ENCODE measurements at regions not wholly inside any gene's neighbourhood (a gene's known extent, or its start where the extent isn't known, plus 50 kb on each side); places are given as distances from the start of the nearest gene placed in this dataset.
A peak's percentile ranks its signal among the peaks of the same experiment; 100 is the strongest.

DNA sequence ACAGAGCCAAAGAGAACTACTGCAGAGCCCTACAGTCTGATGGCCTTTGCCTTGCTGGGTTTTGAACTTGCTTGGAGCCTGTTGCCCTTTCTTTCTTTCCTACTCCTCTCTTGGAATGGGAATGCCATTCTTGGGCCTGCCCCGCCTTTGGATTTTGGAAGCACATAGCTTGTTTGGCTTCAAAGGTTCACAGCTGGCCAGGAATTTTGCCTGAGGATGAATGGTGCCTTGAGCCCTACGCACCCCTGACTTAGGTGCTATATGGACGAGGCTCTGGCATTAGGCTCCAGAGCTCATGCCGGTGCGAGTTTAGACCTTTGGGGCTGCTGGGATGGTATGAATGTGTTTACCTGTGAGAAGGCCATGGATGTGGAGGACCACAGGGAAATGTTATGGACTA lies 663.3 kb upstream of the HS6ST1 start:
- TF ChIP-seq, protein P1, sequence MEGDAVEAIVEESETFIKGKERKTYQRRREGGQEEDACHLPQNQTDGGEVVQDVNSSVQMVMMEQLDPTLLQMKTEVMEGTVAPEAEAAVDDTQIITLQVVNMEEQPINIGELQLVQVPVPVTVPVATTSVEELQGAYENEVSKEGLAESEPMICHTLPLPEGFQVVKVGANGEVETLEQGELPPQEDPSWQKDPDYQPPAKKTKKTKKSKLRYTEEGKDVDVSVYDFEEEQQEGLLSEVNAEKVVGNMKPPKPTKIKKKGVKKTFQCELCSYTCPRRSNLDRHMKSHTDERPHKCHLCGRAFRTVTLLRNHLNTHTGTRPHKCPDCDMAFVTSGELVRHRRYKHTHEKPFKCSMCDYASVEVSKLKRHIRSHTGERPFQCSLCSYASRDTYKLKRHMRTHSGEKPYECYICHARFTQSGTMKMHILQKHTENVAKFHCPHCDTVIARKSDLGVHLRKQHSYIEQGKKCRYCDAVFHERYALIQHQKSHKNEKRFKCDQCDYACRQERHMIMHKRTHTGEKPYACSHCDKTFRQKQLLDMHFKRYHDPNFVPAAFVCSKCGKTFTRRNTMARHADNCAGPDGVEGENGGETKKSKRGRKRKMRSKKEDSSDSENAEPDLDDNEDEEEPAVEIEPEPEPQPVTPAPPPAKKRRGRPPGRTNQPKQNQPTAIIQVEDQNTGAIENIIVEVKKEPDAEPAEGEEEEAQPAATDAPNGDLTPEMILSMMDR (IDR thresholded peaks at IDR 0.05): no peak
- TF ChIP-seq POLR2A (IDR thresholded peaks at IDR 0.05): no peak
- H3K9me3 ChIP-seq: no peaks in the 10 kb centered on the region
- no peak for DNase-seq
- no peak for ATAC-seq
- no peak overlapping the region for H3K4me3 ChIP-seq
- no peaks in the 10 kb centered on the region for H3K27me3 ChIP-seq
- peaks cover 19% of the 10 kb centered on the region for H3K4me1 ChIP-seq
- intact Hi-C loops (cut with DNase I): no loop called here
- WGBS, 2 donors: 75 to 92% methylated on average over 5 of the region's 5 CpGs
- no peaks in the 10 kb centered on the region for H3K36me3 ChIP-seq (replicated peaks in 1 of 2; ENCODE audit: insufficient read depth in 1 of 2, low read depth in 2 of 2)
- no peak overlapping the region for H3K27ac ChIP-seq

DNA sequence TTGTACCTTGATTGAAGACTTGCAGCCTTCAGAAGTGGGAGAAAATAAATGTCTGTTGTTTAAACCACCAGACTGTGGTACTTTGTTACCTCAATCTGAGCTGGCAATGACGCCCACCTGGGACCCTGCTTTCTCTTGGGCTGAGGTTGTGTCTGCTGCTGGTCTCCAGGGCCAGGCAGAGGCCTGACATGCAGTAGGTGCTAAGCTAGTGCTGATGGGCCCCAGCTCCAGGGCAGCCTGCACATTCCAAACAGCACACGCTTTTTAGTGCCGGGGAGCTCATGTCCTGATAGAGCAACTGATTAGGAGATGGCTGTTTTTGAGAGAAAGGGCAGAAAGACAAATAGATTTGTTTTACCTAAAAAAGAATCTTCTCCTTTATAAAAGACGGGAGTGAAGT lies 664.0 kb upstream of the HS6ST1 start:
- Histone ChIP-seq H3K27me3 (no peaks in the 10 kb centered on the region), H3K27ac (no peak overlapping the region), H3K4me1 (peaks cover 26% of the 10 kb centered on the region), H3K4me3 (no peak overlapping the region), H3K36me3 (replicated peaks in 1 of 2; ENCODE audit: insufficient read depth in 1 of 2, low read depth in 2 of 2) (no peaks in the 10 kb centered on the region), H3K9me3 (no peaks in the 10 kb centered on the region)
- DNase-seq: no peak
- intact Hi-C loops (cut with DNase I): no loop called here
- 90 to 94% methylated on average over 4 of the region's 4 CpGs for WGBS, 2 donors
- TF ChIP-seq POLR2A (IDR thresholded peaks at IDR 0.05): no peak
- TF ChIP-seq, protein P1 (IDR thresholded peaks at IDR 0.05): no peak
- no peak for ATAC-seq

GRCh38 chr2:128983094-128983493 lies 664.4 kb upstream of the HS6ST1 start:
- H3K27me3 ChIP-seq: no peaks in the 10 kb centered on the region
- ATAC-seq: no peak
- no peaks in the 10 kb centered on the region for H3K9me3 ChIP-seq
- 10 to 25% methylated on average over 2 of the region's 2 CpGs for WGBS, 2 donors
- no peak overlapping the region for H3K4me3 ChIP-seq
- H3K36me3 ChIP-seq (replicated peaks in 1 of 2; ENCODE audit: insufficient read depth in 1 of 2, low read depth in 2 of 2): no peaks in the 10 kb centered on the region
- DNase-seq: no peak
- H3K27ac ChIP-seq: no peak overlapping the region
- intact Hi-C loops (cut with DNase I): no loop called here
- TF ChIP-seq, protein P1 (IDR thresholded peaks at IDR 0.05): no peak
- no peak for TF ChIP-seq POLR2A (IDR thresholded peaks at IDR 0.05)
- H3K4me1 ChIP-seq: peaks cover 30% of the 10 kb centered on the region

- intact Hi-C loops (cut with DNase I): no loop called here
- no peak overlapping the region for H3K4me3 ChIP-seq
- H3K9me3 ChIP-seq: no peaks in the 10 kb centered on the region
- ATAC-seq (no peak), DNase-seq (no peak)
- H3K27ac ChIP-seq: no peak overlapping the region
- TF ChIP-seq, protein P1 (IDR thresholded peaks at IDR 0.05): no peak
- no peak for TF ChIP-seq POLR2A (IDR thresholded peaks at IDR 0.05)
- H3K36me3 ChIP-seq (replicated peaks in 1 of 2; ENCODE audit: insufficient read depth in 1 of 2, low read depth in 2 of 2): no peaks in the 10 kb centered on the region
- H3K4me1 ChIP-seq: peaks cover 37% of the 10 kb centered on the region
- WGBS, 2 donors: 67 to 75% methylated on average over 2 of the region's 2 CpGs
- no peaks in the 10 kb centered on the region for H3K27me3 ChIP-seq
Measured at GRCh38 chr2:128984081-128984480, 665.4 kb upstream of the HS6ST1 start.

DNA sequence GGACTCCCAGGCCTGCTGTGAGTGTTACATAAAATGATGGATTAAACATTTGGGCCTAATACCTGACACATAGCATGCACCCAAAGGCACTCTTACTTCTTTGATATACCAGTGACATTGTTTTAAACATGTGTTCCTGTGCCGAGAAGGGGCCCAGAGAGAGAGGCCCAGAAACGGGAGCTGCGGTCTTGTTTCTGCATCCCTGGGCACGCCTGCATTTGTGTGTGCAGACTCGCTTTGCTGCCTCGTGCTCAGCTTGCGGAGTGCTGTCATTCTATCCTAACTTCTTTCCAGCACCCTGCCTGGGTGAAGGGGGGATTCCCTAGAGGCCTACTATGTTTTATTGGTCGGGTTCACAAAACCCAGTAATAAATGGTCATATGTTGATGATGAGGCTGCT lies 666.2 kb upstream of the HS6ST1 start:
- Histone ChIP-seq H3K27me3 (no peaks in the 10 kb centered on the region), H3K4me3 (no peak overlapping the region), H3K4me1 (peaks cover 37% of the 10 kb centered on the region), H3K9me3 (no peaks in the 10 kb centered on the region), H3K27ac (peak overlapping the region in 1 of 4 donors; percentile 86), H3K36me3 (replicated peaks in 1 of 2; ENCODE audit: insufficient read depth in 1 of 2, low read depth in 2 of 2) (no peaks in the 10 kb centered on the region)
- WGBS, 2 donors: 89 to 97% methylated on average over 8 of the region's 8 CpGs
- TF ChIP-seq POLR2A (IDR thresholded peaks at IDR 0.05): no peak
- TF ChIP-seq, protein P1 (IDR thresholded peaks at IDR 0.05): no peak
- DNase-seq (no peak), ATAC-seq (no peak)
- intact Hi-C loops (cut with DNase I): no loop called here
